Calu3 (cell line): ENCODE measurements at regions not wholly inside any gene's neighbourhood (a gene's known extent, or its start where the extent isn't known, plus 50 kb on each side); places are given as distances from the start of the nearest gene placed in this dataset.

Experiments
- BruUV-seq: library from RNA; stranded (reverse); fragments of 400-500 nt; replicated peaks from 2 replicates; lab custom pipeline; 2021; lab: Mats Ljungman, UMichigan
- CTCF ChIA-PET: fragments of 300-600 bp; sonication (Branson Sonifier 250); formaldehyde crosslinking; loops from one replicate; lab custom pipeline; 2022; ENCODE audit warnings: antibody characterized with exemption; lab: Charles Lee
- DNase-seq: peaks from one replicate; pipeline ENCODE4 v3.0.0; 2022
- H3K27ac Mint-ChIP-seq: one replicate; pipeline ENCODE4 v1.8.0; 2022; ENCODE audit warnings: mixed read lengths; ENCODE audit not compliant: unreplicated experiment
- H3K27me3 Mint-ChIP-seq: one replicate; pipeline ENCODE4 v1.8.0; 2022; ENCODE audit warnings: mixed read lengths; ENCODE audit not compliant: unreplicated experiment
- H3K36me3 Mint-ChIP-seq: one replicate; pipeline ENCODE4 v1.8.0; 2022; ENCODE audit warnings: mild to moderate bottlenecking, moderate library complexity, mixed read lengths; ENCODE audit not compliant: insufficient read depth, unreplicated experiment
- H3K4me1 Mint-ChIP-seq: one replicate; pipeline ENCODE4 v1.8.0; 2022; ENCODE audit warnings: mild to moderate bottlenecking, low read depth, mixed read lengths; ENCODE audit not compliant: unreplicated experiment
- H3K4me3 Mint-ChIP-seq: one replicate; pipeline ENCODE4 v1.8.0; 2022; ENCODE audit warnings: mild to moderate bottlenecking, low read depth, moderate library complexity, mixed read lengths; ENCODE audit not compliant: unreplicated experiment
- H3K9me3 Mint-ChIP-seq: one replicate; pipeline ENCODE4 v1.8.0; 2022; ENCODE audit warnings: low read depth, mixed read lengths; ENCODE audit not compliant: unreplicated experiment
- intact Hi-C: fragments of 100-400 bp; cut with micrococcal nuclease; formaldehyde crosslinking; loops from one replicate; pipeline ENCODE4 v1.10.0; 2022; ENCODE audit not compliant: unreplicated experiment
- TF ChIP-seq, protein P1 (sequence below): fragments of 200-600 bp; IDR thresholded peaks from one replicate; pipeline ENCODE4 v1.8.0; 2022; ENCODE audit warnings: antibody characterized with exemption; ENCODE audit not compliant: unreplicated experiment

DNA sequence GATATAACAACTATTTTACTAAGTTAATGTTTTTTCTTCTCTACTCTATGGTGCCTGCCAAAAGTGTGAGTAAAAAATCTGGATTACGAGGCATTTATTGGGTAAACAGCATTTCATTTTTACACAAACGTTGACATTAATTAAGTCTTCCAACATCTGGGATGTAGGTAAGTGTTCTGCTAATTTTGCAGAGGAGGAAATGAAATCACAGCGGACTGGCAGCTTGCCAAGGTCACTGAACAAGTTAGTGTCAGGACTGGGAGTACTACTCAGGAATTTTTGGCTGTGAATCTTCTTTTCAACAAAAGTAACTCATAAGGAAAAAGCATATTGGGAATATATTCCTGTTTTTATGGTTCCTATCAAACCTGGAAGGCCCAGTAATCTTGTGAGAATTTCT is 612.1 kb upstream of the FZD8 start:
- TF ChIP-seq, protein P1, sequence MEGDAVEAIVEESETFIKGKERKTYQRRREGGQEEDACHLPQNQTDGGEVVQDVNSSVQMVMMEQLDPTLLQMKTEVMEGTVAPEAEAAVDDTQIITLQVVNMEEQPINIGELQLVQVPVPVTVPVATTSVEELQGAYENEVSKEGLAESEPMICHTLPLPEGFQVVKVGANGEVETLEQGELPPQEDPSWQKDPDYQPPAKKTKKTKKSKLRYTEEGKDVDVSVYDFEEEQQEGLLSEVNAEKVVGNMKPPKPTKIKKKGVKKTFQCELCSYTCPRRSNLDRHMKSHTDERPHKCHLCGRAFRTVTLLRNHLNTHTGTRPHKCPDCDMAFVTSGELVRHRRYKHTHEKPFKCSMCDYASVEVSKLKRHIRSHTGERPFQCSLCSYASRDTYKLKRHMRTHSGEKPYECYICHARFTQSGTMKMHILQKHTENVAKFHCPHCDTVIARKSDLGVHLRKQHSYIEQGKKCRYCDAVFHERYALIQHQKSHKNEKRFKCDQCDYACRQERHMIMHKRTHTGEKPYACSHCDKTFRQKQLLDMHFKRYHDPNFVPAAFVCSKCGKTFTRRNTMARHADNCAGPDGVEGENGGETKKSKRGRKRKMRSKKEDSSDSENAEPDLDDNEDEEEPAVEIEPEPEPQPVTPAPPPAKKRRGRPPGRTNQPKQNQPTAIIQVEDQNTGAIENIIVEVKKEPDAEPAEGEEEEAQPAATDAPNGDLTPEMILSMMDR = no peak
- Mint-ChIP-seq H3K9me3 (peaks cover 16% of the 10 kb centered on the region), H3K27me3 (no peaks in the 10 kb centered on the region), H3K27ac (no peak overlapping the region), H3K4me3 (no peak overlapping the region), H3K4me1 (no peaks in the 10 kb centered on the region), H3K36me3 (no peaks in the 10 kb centered on the region)
- intact Hi-C loops = no loop called here
- DNase-seq = no peak
- CTCF ChIA-PET = no interaction called here
- no TSS peak for BruUV-seq

DNA sequence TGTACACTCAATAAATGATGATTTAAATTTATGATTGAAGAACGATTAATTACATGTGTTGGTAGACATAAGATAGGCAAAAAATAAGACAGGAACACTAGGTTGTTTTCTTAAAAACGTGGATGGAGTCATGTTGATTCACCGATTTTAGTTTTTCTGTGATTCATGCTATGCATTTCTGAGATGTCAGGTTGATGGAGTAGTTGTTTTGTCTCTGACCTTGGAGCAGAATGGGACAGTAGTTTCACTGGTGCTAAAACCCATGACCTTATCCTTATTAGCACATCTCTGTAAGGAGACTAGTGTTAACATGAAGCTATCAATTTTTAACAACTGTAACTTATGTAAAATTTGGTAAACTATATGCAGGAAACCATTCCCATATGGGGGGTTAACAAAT is 611.6 kb upstream of the FZD8 start:
- no peaks in the 10 kb centered on the region for H3K36me3 Mint-ChIP-seq
- no TSS peak for BruUV-seq

DNA sequence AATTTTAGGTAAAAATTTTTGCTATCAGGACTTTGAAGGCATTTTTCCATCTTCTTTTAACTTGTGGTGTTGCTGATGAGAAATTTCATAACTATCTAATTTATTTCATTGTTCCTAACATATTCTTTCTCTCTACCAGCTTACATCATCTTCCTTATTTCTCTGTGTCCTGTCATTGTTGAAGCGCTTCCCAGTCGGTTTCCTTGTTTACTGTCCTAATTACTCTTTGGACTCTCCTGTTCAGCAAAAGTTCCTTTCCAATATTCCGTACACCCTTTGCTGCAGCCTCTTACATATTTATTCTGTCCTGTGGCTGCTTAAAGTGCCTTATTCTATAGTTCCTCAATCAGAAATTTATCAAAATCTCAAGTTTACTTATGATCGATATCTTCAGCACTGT is 609.0 kb upstream of the FZD8 start:
- Mint-ChIP-seq H3K27ac (no peak overlapping the region), H3K27me3 (no peaks in the 10 kb centered on the region), H3K36me3 (no peaks in the 10 kb centered on the region), H3K9me3 (peaks cover 21% of the 10 kb centered on the region), H3K4me3 (no peak overlapping the region), H3K4me1 (no peaks in the 10 kb centered on the region)
- BruUV-seq = no TSS peak
- no peak for DNase-seq
- CTCF ChIA-PET = no interaction called here
- intact Hi-C loops = no loop called here
- TF ChIP-seq, protein P1 = no peak

More for the DNA sequence above, 611.6 kb upstream of the FZD8 start:
- DNase-seq = no peak
- no peaks in the 10 kb centered on the region for H3K4me1 Mint-ChIP-seq
- H3K27ac Mint-ChIP-seq = no peak overlapping the region
- no peak overlapping the region for H3K4me3 Mint-ChIP-seq
- intact Hi-C loops = no loop called here
- CTCF ChIA-PET = no interaction called here
- H3K9me3 Mint-ChIP-seq = peaks cover 16% of the 10 kb centered on the region
- TF ChIP-seq, protein P1 = no peak
- no peaks in the 10 kb centered on the region for H3K27me3 Mint-ChIP-seq

DNA sequence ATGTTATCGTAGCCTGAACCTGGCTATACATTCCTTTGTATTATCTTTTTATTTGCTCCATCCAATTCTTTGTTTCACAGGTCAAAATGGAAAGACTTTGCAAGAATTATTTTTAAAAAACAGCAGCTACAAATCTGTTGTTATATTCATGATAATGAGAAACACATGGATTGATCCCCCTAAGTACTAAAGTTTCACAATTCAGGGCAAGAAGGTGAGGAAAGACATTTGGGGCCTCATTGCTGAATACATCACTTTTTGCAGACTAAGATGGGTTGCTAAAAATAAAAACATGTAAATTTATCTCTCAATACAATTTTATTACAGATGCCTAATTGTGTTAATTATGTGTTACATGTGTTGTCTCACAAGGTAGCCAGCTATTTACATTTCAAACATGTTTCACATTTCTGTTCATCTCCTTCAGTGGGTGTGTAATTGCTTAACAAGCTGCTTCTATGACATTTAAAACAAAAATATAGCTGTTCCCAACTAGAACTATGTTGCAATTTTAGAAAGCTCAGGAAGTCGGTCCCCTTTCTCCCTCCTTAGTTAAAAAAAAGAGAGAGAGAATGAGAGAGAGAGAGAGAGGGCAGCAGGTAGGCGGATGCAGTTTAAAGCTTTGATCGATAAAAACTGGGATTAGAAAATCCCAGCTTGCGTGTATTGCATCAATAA is 606.3 kb upstream of the FZD8 start:
- Mint-ChIP-seq H3K36me3 (no peaks in the 10 kb centered on the region), H3K27ac (no peak overlapping the region), H3K9me3 (peaks cover 27% of the 10 kb centered on the region), H3K4me3 (no peak overlapping the region), H3K27me3 (no peaks in the 10 kb centered on the region), H3K4me1 (no peaks in the 10 kb centered on the region)
- TF ChIP-seq, protein P1 = no peak
- DNase-seq = no peak
- CTCF ChIA-PET = interaction anchor here (0.8 kb wide), 1 partner anchor 38 kb away, joined by 13 read pairs; no protein-coding TSS in a partner anchor
- BruUV-seq = no TSS peak
- intact Hi-C loops = no loop called here
